Fibroblast of lung (primary cell): ENCODE measurements at regions not wholly inside any gene's neighbourhood (a gene's known extent, or its start where the extent isn't known, plus 50 kb on each side); places are given as distances from the start of the nearest gene placed in this dataset.

Source experiments
- CTCF ChIP-seq, 2 donors: IDR thresholded peaks in 1 of 2; conservative IDR thresholded peaks in 1 of 2; 1 replicate in 1 of 2; 2 replicates in 1 of 2; pipeline ENCODE4 v1.5.1; 2011 to 2012; ENCODE audit warnings: low read length in 2 of 2, control low read depth in 1 of 2, inconsistent platforms in 1 of 2, low read depth in 1 of 2, mild to moderate bottlenecking in 1 of 2
- EZH2 ChIP-seq: IDR thresholded peaks from 2 replicates; pipeline ENCODE4 v1.5.1; 2012; ENCODE audit warnings: low read length, control low read depth, mild to moderate bottlenecking; ENCODE audit errors: missing control alignments

- TF ChIP-seq CTCF (conservative IDR thresholded peaks at IDR 0.05 in 1 of 2, IDR thresholded peaks at IDR 0.05 in 1 of 2; ENCODE audit: low read depth in 1 of 2, low read length in 2 of 2), result no peak
- no peak for TF ChIP-seq EZH2
These were observed 330.8 kb downstream of the OSR1 start for GRCh38 chr2:19027626-19028025.
